ENCODE measurements at regions not wholly inside any gene's neighbourhood (a gene's known extent, or its start where the extent isn't known, plus 50 kb on each side); places are given as distances from the start of the nearest gene placed in this dataset.

DNA sequence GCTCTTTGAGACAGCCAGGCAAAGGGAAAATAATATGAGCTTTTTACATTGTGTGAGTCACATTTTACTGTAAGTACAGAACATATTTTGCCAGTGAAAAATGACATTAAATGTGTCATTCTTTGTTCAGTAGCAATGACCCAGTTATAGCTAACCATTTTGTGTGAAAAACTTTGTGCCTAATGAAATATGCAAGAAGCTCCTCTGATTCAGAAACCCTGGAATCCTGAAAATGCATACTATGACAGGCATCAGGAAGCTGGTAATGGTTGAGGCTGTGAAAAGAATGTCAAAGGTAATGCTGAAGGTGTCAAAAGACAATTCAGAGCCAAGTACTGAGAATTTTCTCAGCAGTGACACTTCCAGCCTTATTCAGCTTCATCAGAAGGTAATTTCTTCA lies 549.5 kb upstream of the SMIM31 start (continued):
- TF ChIP-seq, protein P1, sequence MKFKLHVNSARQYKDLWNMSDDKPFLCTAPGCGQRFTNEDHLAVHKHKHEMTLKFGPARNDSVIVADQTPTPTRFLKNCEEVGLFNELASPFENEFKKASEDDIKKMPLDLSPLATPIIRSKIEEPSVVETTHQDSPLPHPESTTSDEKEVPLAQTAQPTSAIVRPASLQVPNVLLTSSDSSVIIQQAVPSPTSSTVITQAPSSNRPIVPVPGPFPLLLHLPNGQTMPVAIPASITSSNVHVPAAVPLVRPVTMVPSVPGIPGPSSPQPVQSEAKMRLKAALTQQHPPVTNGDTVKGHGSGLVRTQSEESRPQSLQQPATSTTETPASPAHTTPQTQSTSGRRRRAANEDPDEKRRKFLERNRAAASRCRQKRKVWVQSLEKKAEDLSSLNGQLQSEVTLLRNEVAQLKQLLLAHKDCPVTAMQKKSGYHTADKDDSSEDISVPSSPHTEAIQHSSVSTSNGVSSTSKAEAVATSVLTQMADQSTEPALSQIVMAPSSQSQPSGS (IDR thresholded peaks at IDR 0.05; ENCODE audit: low read length), result no peak
- TF ChIP-seq BRCA1 (IDR thresholded peaks at IDR 0.05; ENCODE audit: low read depth, low read length) (no peak), HDAC2 (IDR thresholded peaks at IDR 0.05; ENCODE audit: borderline replicate concordance in 1 of 2, low read depth in 2 of 2, low read length in 2 of 2) (0 out of 4 replicates have a peak, but pooled peaks of 1 of the 2 experiments have one; percentile 60), CHD2 (IDR thresholded peaks at IDR 0.05; ENCODE audit: low read length) (no peak), KDM5A (IDR thresholded peaks at IDR 0.05; ENCODE audit: low read length) (no peak), TBP (IDR thresholded peaks at IDR 0.05; ENCODE audit: low read depth, low read length) (no peak), TEAD4 (IDR thresholded peaks at IDR 0.05; ENCODE audit: low read depth, low read length) (peak; percentile 94), SIN3A (conservative IDR thresholded peaks at IDR 0.05 in 1 of 2, IDR thresholded peaks at IDR 0.05 in 1 of 2; ENCODE audit: low read depth in 1 of 2, low read length in 2 of 2) (no peak), CEBPB (IDR thresholded peaks at IDR 0.05; ENCODE audit: low read depth, low read length) (no peak), CTBP2 (IDR thresholded peaks at IDR 0.05; ENCODE audit: borderline replicate concordance, insufficient read depth, insufficient read length, low read length) (no peak), BACH1 (IDR thresholded peaks at IDR 0.05; ENCODE audit: low read length) (no peak), SAP30 (IDR thresholded peaks at IDR 0.05; ENCODE audit: insufficient read depth, insufficient replicate concordance, low read length) (no peak), CHD1 (IDR thresholded peaks at IDR 0.05; ENCODE audit: low read depth, low read length) (no peak), KDM4A (IDR thresholded peaks at IDR 0.05; ENCODE audit: low read depth, low read length, severe bottlenecking) (no peak), BCL11A (IDR thresholded peaks at IDR 0.05; ENCODE audit: low read depth in 2 of 2, low read length in 2 of 2) (no peak), JUN (IDR thresholded peaks at IDR 0.05; ENCODE audit: low read depth, low read length) (no peak), ASH2L (IDR thresholded peaks at IDR 0.05; ENCODE audit: low read length) (no peak), POLR2AphosphoS5 (IDR thresholded peaks at IDR 0.05; ENCODE audit: low read depth, low read length) (no peak), EP300 (IDR thresholded peaks at IDR 0.05; ENCODE audit: borderline replicate concordance in 1 of 2, low read depth in 2 of 2, low read length in 2 of 2) (peak in 1 of 2 experiments; percentile 45; a peak in 1 of 3 replicates), RBBP5 (IDR thresholded peaks at IDR 0.05; ENCODE audit: borderline replicate concordance, low read depth, low read length) (no peak), SP2 (IDR thresholded peaks at IDR 0.05; ENCODE audit: low read length) (no peak)
- TF ChIP-seq, protein P2, sequence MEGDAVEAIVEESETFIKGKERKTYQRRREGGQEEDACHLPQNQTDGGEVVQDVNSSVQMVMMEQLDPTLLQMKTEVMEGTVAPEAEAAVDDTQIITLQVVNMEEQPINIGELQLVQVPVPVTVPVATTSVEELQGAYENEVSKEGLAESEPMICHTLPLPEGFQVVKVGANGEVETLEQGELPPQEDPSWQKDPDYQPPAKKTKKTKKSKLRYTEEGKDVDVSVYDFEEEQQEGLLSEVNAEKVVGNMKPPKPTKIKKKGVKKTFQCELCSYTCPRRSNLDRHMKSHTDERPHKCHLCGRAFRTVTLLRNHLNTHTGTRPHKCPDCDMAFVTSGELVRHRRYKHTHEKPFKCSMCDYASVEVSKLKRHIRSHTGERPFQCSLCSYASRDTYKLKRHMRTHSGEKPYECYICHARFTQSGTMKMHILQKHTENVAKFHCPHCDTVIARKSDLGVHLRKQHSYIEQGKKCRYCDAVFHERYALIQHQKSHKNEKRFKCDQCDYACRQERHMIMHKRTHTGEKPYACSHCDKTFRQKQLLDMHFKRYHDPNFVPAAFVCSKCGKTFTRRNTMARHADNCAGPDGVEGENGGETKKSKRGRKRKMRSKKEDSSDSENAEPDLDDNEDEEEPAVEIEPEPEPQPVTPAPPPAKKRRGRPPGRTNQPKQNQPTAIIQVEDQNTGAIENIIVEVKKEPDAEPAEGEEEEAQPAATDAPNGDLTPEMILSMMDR (IDR thresholded peaks at IDR 0.05; ENCODE audit: control extremely low read depth in 1 of 3, insufficient read depth in 1 of 3, low read depth in 1 of 3, low read length in 3 of 3), result no peak

Measured in H1 (cell line).